ENCODE measurements at regions not wholly inside any gene's neighbourhood (a gene's known extent, or its start where the extent isn't known, plus 50 kb on each side); places are given as distances from the start of the nearest gene placed in this dataset.
"Not testable (repeated sequence)": the region's sequence is repeated elsewhere in the genome, so short reads cannot be mapped to it uniquely, and the experiment has no call there.

- no peak for DNase-seq (ENCODE audit: low spot score)
These were observed 51.1 kb upstream of the MIER3 start for GRCh38 chr5:57002959-57003485.

GRCh38 chr5:57003566-57003965, 51.6 kb upstream of the MIER3 start:
- not testable (repeated sequence) for DNase-seq (ENCODE audit: low spot score)

GRCh38 chr5:57004800-57005199, 52.9 kb upstream of the MIER3 start:
- peak; percentile 8 for DNase-seq (ENCODE audit: low spot score)

GRCh38 chr5:57007344-57007743, 55.4 kb upstream of the MIER3 start:
- DNase-seq (ENCODE audit: low spot score), result no peak

- no peak for DNase-seq (ENCODE audit: low spot score)
These were observed 57.9 kb upstream of the MIER3 start for GRCh38 chr5:57009811-57010210.

- no peak for DNase-seq (ENCODE audit: low spot score)
These were observed 58.9 kb upstream of the MIER3 start for GRCh38 chr5:57010786-57011185.

GRCh38 chr5:57012511-57012910, 60.6 kb upstream of the MIER3 start:
- DNase-seq (ENCODE audit: low spot score), result no peak

- DNase-seq (ENCODE audit: low spot score), result no peak
These were observed 74.0 kb upstream of the MIER3 start for GRCh38 chr5:57025961-57026360.

- DNase-seq (ENCODE audit: low spot score), result no peak
These were observed 76.2 kb upstream of the MIER3 start for GRCh38 chr5:57028161-57028560.

GRCh38 chr5:57032151-57032551, 80.2 kb upstream of the MIER3 start:
- DNase-seq (ENCODE audit: low spot score), result no peak

GRCh38 chr5:57033103-57033502, 81.2 kb upstream of the MIER3 start:
- DNase-seq (ENCODE audit: low spot score), result no peak

GRCh38 chr5:57033503-57033902, 81.6 kb upstream of the MIER3 start:
- DNase-seq (ENCODE audit: low spot score), result no peak

GRCh38 chr5:57034201-57034916, 82.4 kb upstream of the MIER3 start:
- DNase-seq (ENCODE audit: low spot score), result no peak

- DNase-seq (ENCODE audit: low spot score), result no peak
These were observed 84.0 kb upstream of the MIER3 start for GRCh38 chr5:57035955-57036354.

GRCh38 chr5:57036761-57037160, 84.8 kb upstream of the MIER3 start:
- DNase-seq (ENCODE audit: low spot score), result no peak

- DNase-seq (ENCODE audit: low spot score), result no peak
These were observed 85.4 kb upstream of the MIER3 start for GRCh38 chr5:57037355-57037754.

GRCh38 chr5:57041570-57041969, 89.6 kb upstream of the MIER3 start:
- DNase-seq (ENCODE audit: low spot score), result no peak

- no peak for DNase-seq (ENCODE audit: low spot score)
These were observed 90.6 kb upstream of the MIER3 start for GRCh38 chr5:57042524-57042931.

- no peak for DNase-seq (ENCODE audit: low spot score)
These were observed 102.2 kb upstream of the MIER3 start for GRCh38 chr5:57054135-57054534.

GRCh38 chr5:57054671-57055070, 102.7 kb upstream of the MIER3 start:
- no peak for DNase-seq (ENCODE audit: low spot score)

- no peak for DNase-seq (ENCODE audit: low spot score)
These were observed 103.8 kb upstream of the MIER3 start for GRCh38 chr5:57055731-57056130.

GRCh38 chr5:57063773-57064172, 110.1 kb upstream of the GPBP1 start:
- DNase-seq (ENCODE audit: low spot score), result no peak

GRCh38 chr5:57066924-57067596, 106.8 kb upstream of the GPBP1 start:
- DNase-seq (ENCODE audit: low spot score), result no peak

- DNase-seq (ENCODE audit: low spot score), result no peak
These were observed 106.3 kb upstream of the GPBP1 start for GRCh38 chr5:57067597-57067924.

All from HuH-7.5 (cell line).